IPS DF 19.7 (cell line): ENCODE measurements at regions not wholly inside any gene's neighbourhood (a gene's known extent, or its start where the extent isn't known, plus 50 kb on each side); places are given as distances from the start of the nearest gene placed in this dataset.

Source experiments
- DNase-seq: peaks from one replicate; pipeline ENCODE4 v3.0.0-alpha.2; 2013; ENCODE audit warnings: low read depth, low spot score

- no peak for DNase-seq
These were observed 800.6 kb upstream of the SOX9 start for GRCh38 chr17:71320009-71320796.

GRCh38 chr17:71325117-71325516 is 795.7 kb upstream of the SOX9 start:
- DNase-seq: no peak

- DNase-seq: no peak
These were observed 794.9 kb upstream of the SOX9 start for GRCh38 chr17:71325886-71326285.

- no peak for DNase-seq
These were observed 793.3 kb upstream of the SOX9 start for GRCh38 chr17:71327376-71328059.

- no peak for DNase-seq
These were observed 791.3 kb upstream of the SOX9 start for GRCh38 chr17:71329310-71330098.

- no peak for DNase-seq
These were observed 790.8 kb upstream of the SOX9 start for GRCh38 chr17:71330099-71330375.

GRCh38 chr17:71331754-71332325 is 789.0 kb upstream of the SOX9 start:
- no peak for DNase-seq

- DNase-seq: no peak
These were observed 786.6 kb upstream of the SOX9 start for GRCh38 chr17:71334048-71334751.

GRCh38 chr17:71335212-71335611 is 785.6 kb upstream of the SOX9 start:
- DNase-seq: no peak

GRCh38 chr17:71337938-71338337 is 782.9 kb upstream of the SOX9 start:
- no peak for DNase-seq

- no peak for DNase-seq
These were observed 782.4 kb upstream of the SOX9 start for GRCh38 chr17:71338396-71338795.

GRCh38 chr17:71339206-71339605 is 781.6 kb upstream of the SOX9 start:
- no peak for DNase-seq

- DNase-seq: no peak
These were observed 778.1 kb upstream of the SOX9 start for GRCh38 chr17:71342737-71343136.

- DNase-seq: no peak
These were observed 770.8 kb upstream of the SOX9 start for GRCh38 chr17:71349908-71350600.

- no peak for DNase-seq
These were observed 760.5 kb upstream of the SOX9 start for GRCh38 chr17:71360301-71360700.

GRCh38 chr17:71361656-71362450 is 759.0 kb upstream of the SOX9 start:
- no peak for DNase-seq

GRCh38 chr17:71363661-71364060 is 757.2 kb upstream of the SOX9 start:
- no peak for DNase-seq

- no peak for DNase-seq
These were observed 749.0 kb upstream of the SOX9 start for GRCh38 chr17:71371809-71372208.

GRCh38 chr17:71375948-71376347 is 744.9 kb upstream of the SOX9 start:
- DNase-seq: no peak

- no peak for DNase-seq
These were observed 743.9 kb upstream of the SOX9 start for GRCh38 chr17:71376933-71377332.
